ENCODE measurements at regions not wholly inside any gene's neighbourhood (a gene's known extent, or its start where the extent isn't known, plus 50 kb on each side); places are given as distances from the start of the nearest gene placed in this dataset.
"Not testable (repeated sequence)": the region's sequence is repeated elsewhere in the genome, so short reads cannot be mapped to it uniquely, and the experiment has no call there.

DNA sequence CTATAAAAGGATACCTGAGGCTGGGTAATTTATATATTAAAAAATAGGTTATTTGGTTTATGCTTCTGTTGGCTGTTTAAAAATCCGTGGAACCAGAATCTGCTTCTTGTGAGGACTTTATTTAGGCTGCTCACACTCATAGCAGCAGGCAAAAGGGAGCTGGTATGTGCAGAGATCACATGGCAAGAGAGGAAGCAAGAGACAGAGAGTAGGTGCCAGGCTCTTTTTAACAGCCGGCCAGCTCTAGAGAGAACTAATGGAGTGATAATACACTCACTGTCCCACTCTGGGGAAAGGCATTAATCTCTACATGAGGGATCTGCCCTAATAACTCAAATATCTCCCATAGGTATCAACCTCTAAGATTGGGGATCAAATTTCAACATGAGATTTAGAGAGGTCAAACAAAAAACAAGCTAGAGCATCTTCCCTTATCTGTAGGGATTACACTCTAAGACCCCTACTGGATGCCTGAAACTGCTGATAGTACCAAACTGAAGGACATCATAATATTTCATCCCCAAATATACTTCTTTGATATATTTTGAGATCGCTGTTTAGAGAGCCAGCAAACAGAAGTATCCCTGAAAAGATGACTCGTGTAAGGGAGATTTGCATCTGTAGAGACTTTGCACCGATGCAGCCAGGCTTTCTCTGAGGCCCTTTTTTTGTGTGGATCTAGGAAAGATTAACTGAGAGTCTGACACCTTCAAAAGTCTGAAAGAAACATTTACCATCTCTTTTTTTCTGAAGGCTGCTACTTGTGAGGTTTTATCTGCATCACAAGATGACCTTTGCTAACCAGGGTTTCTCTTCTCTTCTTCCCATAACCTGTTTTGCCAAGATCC is 717.0 kb upstream of the MBL2 start:
- no peak for FAIRE-seq
- TF ChIP-seq CTCF (IDR thresholded peaks at IDR 0.05; ENCODE audit: insufficient read depth, missing control alignments), result no peak
- no peak for DNase-seq (ENCODE audit: insufficient read length, low spot score)

DNA sequence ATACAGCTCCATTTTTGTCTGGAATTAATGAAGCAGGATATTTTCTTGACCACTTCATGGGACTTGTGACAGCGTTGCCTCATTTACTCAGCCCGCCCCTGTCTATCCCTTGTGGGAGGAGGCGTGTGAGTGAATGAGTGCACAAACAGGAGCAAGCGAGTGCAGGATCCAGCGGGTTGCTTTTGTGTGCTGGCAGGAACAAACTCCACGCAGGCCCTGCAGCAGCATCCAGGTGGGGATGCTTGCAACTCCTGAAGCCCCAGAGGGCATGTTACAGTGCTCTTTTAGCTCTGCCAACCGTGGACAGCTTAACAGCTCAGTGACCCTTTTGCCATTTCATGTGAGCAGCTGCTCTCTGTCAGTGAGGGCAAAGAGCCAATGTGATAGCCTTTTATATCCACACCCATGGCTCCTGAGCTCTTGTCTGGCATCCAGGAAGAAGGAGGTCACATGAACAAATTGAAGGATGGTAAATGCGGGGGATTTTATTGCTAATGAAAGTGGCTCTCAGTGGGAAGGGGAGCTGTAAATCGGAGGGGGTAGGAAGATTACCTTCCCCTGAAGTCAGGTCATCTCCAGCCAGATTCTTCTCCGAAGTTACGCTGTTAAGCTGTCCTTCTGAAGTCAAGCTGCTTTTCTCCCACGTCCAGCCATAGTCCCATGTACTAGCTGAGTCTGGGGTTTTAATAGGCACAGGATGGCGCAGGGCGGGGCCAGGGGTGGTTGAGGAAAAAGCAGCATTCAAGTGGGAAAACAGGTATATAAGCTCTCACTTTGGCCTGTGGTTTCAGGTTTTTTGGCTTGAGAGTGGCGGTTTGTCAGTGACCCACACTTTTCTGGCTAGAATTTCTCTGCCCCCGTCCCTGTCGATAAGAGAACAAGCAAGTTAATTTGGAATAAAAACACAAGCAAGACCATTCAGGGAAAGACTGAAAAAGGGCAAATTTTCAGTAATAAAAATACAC is 714.7 kb upstream of the MBL2 start:
- FAIRE-seq, result no peak
- no peak for TF ChIP-seq CTCF (IDR thresholded peaks at IDR 0.05; ENCODE audit: insufficient read depth, missing control alignments)
- no peak for DNase-seq (ENCODE audit: insufficient read length, low spot score)

DNA sequence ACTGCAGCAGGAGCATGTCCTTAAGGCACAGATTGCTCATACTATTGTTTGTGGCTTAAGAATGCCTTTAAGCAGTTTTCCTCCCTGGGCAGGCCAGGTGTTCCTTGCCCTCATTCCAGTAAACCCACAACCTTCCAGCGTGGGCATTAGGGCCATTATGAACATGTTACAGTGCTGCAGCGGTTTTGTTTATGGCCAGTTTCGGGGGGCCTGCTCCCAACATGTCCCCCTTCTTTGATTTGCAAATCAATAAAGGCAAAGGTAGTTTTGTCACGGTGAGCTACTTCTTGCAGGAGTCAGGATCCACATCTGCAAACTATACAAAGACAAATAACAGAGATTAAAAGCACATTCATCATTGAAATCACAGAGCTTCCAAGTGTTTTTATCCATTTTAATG is 712.8 kb upstream of the MBL2 start:
- not testable (repeated sequence) for FAIRE-seq; DNase-seq (ENCODE audit: insufficient read length, low spot score)

- no peak for TF ChIP-seq CTCF (IDR thresholded peaks at IDR 0.05; ENCODE audit: insufficient read depth, missing control alignments)
- FAIRE-seq (no peak), DNase-seq (ENCODE audit: insufficient read length, low spot score) (no peak)
Measured at GRCh38 chr10:53479365-53479764, 706.8 kb upstream of the MBL2 start.

GRCh38 chr10:53477313-53477675 is 704.7 kb upstream of the MBL2 start:
- TF ChIP-seq CTCF (IDR thresholded peaks at IDR 0.05; ENCODE audit: insufficient read depth, missing control alignments), result no peak
- DNase-seq (ENCODE audit: insufficient read length, low spot score) (no peak), FAIRE-seq (no peak)

DNA sequence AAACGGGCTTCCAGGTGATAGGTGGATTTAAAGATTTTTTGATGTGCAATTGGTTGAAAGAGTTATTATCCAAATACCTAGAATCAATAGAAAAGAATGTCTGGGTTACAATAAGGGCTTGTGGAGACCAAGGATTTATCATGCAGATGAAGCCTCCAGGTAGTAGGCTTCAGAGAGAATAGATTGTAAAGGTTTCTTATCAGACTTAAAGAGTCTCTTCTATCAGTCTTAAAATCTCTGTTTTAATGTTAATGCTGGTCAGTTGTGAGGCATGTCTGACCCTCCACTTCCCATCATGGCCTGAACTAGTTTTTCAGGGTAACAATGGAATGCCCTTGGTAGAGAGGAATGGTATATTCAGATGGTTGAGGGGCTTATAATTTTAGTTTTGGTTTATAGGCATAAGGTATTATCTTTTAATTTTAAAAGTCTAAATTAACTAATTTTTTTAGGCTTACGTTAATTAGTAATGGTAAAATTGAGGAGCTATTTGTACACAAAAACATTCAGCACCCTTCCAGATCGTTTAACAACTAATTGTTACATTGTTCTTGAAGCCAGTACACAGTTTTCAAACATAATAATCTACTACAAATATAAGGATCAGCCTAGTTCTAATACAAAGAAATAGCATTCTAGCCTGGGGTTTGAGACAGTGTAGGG is 704.2 kb upstream of the MBL2 start:
- FAIRE-seq (no peak), DNase-seq (ENCODE audit: insufficient read length, low spot score) (no peak)
- no peak for TF ChIP-seq CTCF (IDR thresholded peaks at IDR 0.05; ENCODE audit: insufficient read depth, missing control alignments)

- DNase-seq (ENCODE audit: insufficient read length, low spot score) (no peak), FAIRE-seq (no peak)
Measured at GRCh38 chr10:53469383-53469782, 696.8 kb upstream of the MBL2 start.

More at GRCh38 chr10:53469383-53469782, 696.8 kb upstream of the MBL2 start:
- TF ChIP-seq CTCF (IDR thresholded peaks at IDR 0.05; ENCODE audit: insufficient read depth, missing control alignments), result no peak
